ENCODE measurements at regions not wholly inside any gene's neighbourhood (a gene's known extent, or its start where the extent isn't known, plus 50 kb on each side); places are given as distances from the start of the nearest gene placed in this dataset.
"Not testable (repeated sequence)": the region's sequence is repeated elsewhere in the genome, so short reads cannot be mapped to it uniquely, and the experiment has no call there.

DNA sequence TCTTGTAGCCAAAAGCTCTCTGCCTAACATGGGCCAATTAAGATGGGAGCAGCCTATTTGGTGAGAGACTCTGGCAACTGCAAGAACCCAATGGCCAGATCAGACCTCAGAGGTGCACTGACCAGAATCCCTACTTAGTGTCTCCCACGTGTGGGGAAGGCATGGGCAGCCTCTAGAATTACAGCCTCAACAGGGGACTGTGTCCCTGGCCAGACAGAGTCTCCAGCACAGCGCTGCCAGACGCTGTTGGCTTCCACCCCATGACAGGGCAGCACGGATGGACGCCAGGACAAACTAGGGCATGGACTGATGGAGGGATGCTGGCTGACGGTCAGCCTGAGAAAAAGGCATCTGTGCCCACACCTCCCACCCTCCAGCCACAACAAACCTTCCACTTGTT lies 729.3 kb upstream of the AUTS2 start:
- Histone ChIP-seq H3K36me3 (replicated peaks) (no peaks in the 10 kb centered on the region), H3K27me3 (replicated peaks) (no peaks in the 10 kb centered on the region), H3K4me3 (ENCODE audit: low read depth, low read length) (no peak overlapping the region), H3K27ac (no peak overlapping the region)
- TF ChIP-seq CTCF (IDR thresholded peaks at IDR 0.05; ENCODE audit: low read depth, low read length, missing control alignments) = no peak
- in situ Hi-C loops (cut with HindIII; ENCODE audit: low pct_ligation_motif_present, low sequenced_read_pairs) = no loop called here
- DNase-seq = no peak

GRCh38 chr7:68873616-68874015 lies 724.7 kb upstream of the AUTS2 start:
- no peaks in the 10 kb centered on the region for H3K36me3 ChIP-seq (replicated peaks)
- no peaks in the 10 kb centered on the region for H3K27me3 ChIP-seq (replicated peaks)
- in situ Hi-C loops (cut with HindIII; ENCODE audit: low pct_ligation_motif_present, low sequenced_read_pairs) = no loop called here
- TF ChIP-seq CTCF (IDR thresholded peaks at IDR 0.05; ENCODE audit: low read depth, low read length, missing control alignments) = no peak
- no peak overlapping the region for H3K4me3 ChIP-seq (ENCODE audit: low read depth, low read length)
- H3K27ac ChIP-seq = no peak overlapping the region
- no peak for DNase-seq

- Histone ChIP-seq H3K36me3 (replicated peaks) (no peaks in the 10 kb centered on the region), H3K27ac (no peak overlapping the region), H3K4me3 (ENCODE audit: low read depth, low read length) (no peak overlapping the region), H3K27me3 (replicated peaks) (no peaks in the 10 kb centered on the region)
- no peak for TF ChIP-seq CTCF (IDR thresholded peaks at IDR 0.05; ENCODE audit: low read depth, low read length, missing control alignments)
- in situ Hi-C loops (cut with HindIII; ENCODE audit: low pct_ligation_motif_present, low sequenced_read_pairs) = no loop called here
- DNase-seq = no peak
Measured at GRCh38 chr7:68875857-68876256, 722.4 kb upstream of the AUTS2 start.

DNA sequence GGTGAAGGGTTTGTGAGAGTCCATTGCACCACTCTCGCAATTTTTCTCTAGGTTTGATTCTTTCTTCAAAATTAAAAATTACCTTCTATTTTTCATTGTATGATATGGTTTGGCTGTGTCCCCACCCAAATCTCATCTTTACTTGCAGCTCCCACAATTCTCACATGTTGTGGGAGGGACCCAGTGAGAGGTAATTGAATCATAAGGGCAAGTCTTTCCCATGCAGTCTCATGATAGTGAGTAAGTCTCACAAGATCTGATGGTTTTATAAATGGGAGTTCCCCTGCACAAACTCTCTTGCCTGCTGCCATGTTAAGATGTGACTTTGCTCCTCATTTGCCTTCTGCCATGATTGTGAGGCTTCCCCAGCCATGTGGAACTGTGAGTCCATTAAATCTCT lies 711.2 kb upstream of the AUTS2 start:
- in situ Hi-C loops (cut with HindIII; ENCODE audit: low pct_ligation_motif_present, low sequenced_read_pairs); H3K27ac ChIP-seq; DNase-seq; H3K36me3 ChIP-seq (replicated peaks); H3K4me3 ChIP-seq (ENCODE audit: low read depth, low read length); H3K27me3 ChIP-seq (replicated peaks): not testable (repeated sequence)

- no peak for TF ChIP-seq CTCF (IDR thresholded peaks at IDR 0.05; ENCODE audit: low read depth, low read length, missing control alignments)
- no peak for DNase-seq
- no peaks in the 10 kb centered on the region for H3K27me3 ChIP-seq (replicated peaks)
- no peak overlapping the region for H3K4me3 ChIP-seq (ENCODE audit: low read depth, low read length)
- H3K36me3 ChIP-seq (replicated peaks) = no peaks in the 10 kb centered on the region
- H3K27ac ChIP-seq = no peak overlapping the region
- in situ Hi-C loops (cut with HindIII; ENCODE audit: low pct_ligation_motif_present, low sequenced_read_pairs) = no loop called here
Measured at GRCh38 chr7:68888971-68889385, 709.3 kb upstream of the AUTS2 start.

DNA sequence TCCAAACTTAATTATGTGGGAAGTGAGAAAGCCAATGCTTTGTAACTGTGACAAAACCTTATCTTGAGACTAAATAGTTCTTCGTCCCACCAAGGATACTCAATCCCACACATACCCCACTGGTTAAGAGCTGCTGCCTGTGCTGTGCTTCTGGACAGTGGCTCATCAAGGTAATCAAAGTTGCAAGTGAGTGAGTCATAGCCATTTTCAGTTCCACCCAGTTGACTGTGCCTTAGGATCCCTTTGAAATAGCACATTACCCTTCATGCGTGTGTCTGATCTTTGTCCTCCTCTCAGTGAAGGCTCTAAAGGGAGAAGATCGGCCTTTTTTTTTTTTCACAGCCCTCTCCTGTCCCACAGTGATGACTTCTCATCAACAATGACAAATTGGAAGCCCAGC lies 706.0 kb upstream of the AUTS2 start:
- no peak for DNase-seq
- no peak for TF ChIP-seq CTCF (IDR thresholded peaks at IDR 0.05; ENCODE audit: low read depth, low read length, missing control alignments)
- no peaks in the 10 kb centered on the region for H3K27me3 ChIP-seq (replicated peaks)
- in situ Hi-C loops (cut with HindIII; ENCODE audit: low pct_ligation_motif_present, low sequenced_read_pairs) = no loop called here
- H3K27ac ChIP-seq = no peak overlapping the region
- H3K4me3 ChIP-seq (ENCODE audit: low read depth, low read length) = no peak overlapping the region
- H3K36me3 ChIP-seq (replicated peaks) = no peaks in the 10 kb centered on the region
